HG03097 (cell line): ENCODE measurements at regions not wholly inside any gene's neighbourhood (a gene's known extent, or its start where the extent isn't known, plus 50 kb on each side); places are given as distances from the start of the nearest gene placed in this dataset.

Experiments
- ATAC-seq: cut with Tn5 transposase; IDR thresholded peaks from one replicate; pipeline ENCODE4 v1.9.1; 2021; ENCODE audit not compliant: unreplicated experiment, low FRiP score

- ATAC-seq, result no peak
These were observed 334.0 kb upstream of the CHD6 start for GRCh38 chr20:41952166-41952565.

GRCh38 chr20:41951615-41952014 is 333.4 kb upstream of the CHD6 start:
- ATAC-seq, result no peak

- no peak for ATAC-seq
These were observed 321.5 kb upstream of the CHD6 start for GRCh38 chr20:41939659-41940058.

DNA sequence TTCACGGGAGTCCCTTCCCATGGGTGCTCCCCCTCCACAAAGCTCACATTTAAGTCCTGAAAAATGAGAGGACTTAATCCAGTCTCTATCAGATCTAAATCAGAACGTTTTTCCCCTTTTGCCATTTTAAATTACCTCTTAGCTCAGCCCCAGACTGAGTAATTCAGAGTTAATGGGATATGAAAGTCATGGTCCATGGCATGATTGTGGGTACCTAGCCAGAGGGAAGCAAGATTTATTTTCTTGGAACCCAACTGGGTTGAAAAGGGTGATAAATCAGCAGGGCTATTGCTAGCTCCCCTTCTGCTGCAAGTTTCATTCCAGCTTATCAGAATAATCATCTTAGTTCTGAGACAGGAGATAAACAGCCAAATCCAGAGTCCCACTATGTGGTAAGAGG is 320.2 kb upstream of the CHD6 start:
- no peak for ATAC-seq

GRCh38 chr20:41935259-41935791 is 317.1 kb upstream of the CHD6 start:
- ATAC-seq, result no peak

- ATAC-seq, result no peak
These were observed 314.3 kb upstream of the CHD6 start for GRCh38 chr20:41932431-41932830.

- ATAC-seq, result no peak
These were observed 309.5 kb upstream of the CHD6 start for GRCh38 chr20:41927655-41928054.

GRCh38 chr20:41927189-41927588 is 309.0 kb upstream of the CHD6 start:
- ATAC-seq, result no peak

DNA sequence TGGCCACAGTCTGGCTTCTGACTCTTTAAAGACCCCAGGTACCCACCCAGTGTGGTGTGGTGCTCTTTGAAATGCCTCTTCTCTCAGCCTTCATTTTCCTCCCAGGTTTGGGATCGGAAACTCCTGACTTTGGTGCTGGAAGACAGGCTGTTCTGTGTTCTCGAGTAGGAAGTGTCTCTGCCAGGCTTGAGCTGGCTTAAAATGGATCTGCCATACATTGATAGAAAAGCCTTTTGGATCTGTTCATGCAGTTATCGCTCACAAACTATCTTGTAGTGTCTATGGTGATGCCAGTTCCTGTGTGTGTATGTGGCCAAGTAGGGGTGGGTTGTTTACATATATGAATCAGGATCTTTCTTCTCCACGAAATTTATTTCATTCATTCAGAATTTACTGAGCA is 307.3 kb upstream of the CHD6 start:
- ATAC-seq, result no peak

DNA sequence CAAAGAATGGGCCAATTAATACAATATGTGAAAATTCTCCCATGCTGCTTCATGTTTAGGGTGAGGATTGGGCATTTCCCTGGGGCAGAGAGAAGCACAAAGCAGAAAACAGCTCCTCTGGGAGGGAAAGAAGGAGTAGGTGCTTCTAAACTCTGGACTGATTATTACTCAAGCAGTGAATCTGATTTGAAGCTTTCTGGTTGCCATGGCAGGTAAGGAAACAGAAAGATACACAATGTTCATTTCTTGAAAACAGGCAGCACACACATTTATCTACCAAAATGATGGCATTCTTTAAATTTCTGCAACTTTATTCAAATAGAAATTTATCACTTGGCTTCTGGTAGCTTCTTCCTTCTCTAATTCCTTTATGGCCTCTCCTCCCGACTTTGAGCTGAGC is 305.4 kb upstream of the CHD6 start:
- no peak for ATAC-seq

GRCh38 chr20:41913146-41913545 is 295.0 kb upstream of the CHD6 start:
- ATAC-seq, result no peak

DNA sequence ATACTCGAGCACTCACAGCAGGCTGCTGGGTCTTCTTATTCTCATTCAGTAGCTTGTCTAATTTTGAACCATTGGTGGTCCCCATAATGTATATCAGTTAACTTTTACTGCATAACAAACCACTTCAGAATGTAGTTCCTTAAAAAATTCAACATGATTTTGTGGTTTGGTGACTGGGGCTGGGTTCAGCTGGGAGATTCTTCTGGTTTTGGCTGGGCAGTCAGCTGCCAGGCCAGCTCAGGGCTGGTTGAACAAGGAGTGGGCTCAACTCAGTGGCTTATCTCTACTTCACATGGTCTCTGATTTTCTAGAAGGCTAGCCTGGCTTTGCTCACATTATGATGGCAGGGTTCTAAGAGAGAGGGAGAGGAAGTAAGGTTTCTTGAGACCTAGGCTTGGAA is 292.4 kb upstream of the CHD6 start:
- no peak for ATAC-seq

DNA sequence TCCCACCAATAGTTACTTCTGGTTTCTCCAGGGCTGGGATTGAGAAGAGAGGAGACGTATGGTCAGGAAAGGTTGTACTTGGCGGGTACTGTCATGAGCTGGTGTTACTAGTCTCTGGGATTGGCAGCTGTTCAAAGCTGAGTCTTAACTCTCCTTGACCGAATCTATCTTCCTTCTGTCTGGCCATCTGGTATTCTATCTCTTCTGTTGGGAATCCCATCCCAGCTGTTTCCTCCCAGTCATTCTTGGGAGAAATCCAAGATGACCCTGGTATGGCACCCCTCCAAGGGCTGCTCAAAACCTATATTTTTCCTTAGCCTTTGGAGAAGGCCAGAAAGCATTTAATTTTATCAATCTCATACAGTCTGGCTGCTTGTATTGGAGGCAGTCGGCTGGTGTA is 287.0 kb upstream of the CHD6 start:
- ATAC-seq, result no peak

- no peak for ATAC-seq
These were observed 285.4 kb upstream of the CHD6 start for GRCh38 chr20:41903586-41903985.

- ATAC-seq, result no peak
These were observed 284.2 kb upstream of the CHD6 start for GRCh38 chr20:41902346-41902745.

DNA sequence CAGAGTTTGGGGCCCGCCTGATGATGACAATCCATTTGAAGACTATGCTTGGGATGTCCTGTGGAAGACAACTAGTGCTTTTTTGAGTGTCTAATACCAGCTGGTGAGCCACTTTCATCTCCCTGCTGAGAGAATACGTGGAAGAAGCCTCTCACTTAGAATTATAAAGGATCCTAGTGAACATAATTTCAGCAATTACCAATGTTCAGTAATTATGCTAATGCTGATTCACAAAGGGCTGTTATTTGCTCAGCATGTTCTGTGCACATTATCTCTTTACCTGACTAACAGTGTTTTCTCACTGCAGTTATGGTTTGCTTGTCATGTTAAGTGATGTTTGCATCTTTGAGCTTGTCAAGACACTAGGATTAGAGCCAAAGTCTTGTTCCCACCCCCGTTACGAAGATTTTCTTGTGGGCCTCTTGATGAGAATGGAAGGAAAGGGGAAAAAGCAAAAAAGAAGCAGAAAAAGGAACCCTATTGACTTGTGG is 282.1 kb upstream of the CHD6 start:
- no peak for ATAC-seq

- no peak for ATAC-seq
These were observed 279.5 kb upstream of the CHD6 start for GRCh38 chr20:41897708-41898107.

DNA sequence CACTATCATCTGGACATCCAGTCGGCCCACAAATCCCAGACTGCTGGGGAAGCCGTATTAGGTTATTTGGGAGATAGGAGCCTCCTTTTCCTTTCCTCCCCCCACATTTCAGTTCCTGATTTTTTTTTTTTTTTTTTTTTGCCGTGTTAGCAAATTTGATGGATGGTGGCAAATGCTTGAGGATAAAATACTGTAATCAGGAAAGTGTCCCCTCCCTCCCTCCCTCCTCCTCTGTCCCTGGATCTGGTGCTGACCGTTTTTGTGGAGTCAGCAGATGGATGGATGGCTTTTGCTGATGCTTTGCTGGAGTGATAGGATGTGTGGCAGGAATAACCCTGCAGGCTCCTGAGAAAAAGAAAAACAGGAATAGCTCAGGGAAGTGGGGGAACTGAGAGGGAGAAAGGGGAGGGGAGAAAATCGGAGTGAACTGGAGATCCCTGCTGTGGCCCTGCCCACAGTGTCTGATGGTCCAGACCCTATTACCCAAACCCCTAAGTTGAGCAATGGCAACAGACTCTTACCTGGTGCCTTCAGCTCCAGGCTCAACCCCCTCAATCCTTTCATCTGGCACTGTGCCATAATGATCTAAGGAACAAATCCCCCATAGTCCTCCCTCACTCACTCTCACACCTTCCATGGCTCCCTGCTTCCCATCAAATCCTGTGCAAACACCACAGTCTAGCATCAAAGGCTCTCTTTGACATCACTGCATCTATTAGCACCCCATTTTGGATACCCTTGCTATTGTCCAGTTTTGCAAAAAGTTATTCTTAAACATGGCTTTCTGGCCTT is 277.3 kb upstream of the CHD6 start:
- ATAC-seq, result no peak

- no peak for ATAC-seq
These were observed 276.2 kb upstream of the CHD6 start for GRCh38 chr20:41894255-41894963.

DNA sequence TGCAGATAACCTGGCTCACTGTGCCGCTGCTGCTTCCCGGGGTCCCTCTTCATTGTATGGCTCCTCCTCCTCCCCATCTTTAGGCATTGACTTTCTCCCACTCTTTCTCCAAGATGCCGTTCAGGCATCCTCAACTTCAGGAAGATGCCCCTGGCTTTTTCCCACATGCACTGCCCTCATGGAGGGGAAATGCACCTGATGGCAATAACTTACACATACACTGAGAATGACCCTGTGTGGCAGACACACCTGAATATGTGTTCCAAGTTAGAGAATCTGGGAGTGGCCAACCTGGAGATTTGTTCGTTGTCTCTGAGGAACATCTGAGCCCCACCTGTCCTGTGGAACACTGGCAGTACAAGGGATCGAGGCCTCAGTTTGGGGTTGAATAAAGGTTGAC is 273.9 kb upstream of the CHD6 start:
- ATAC-seq, result no peak

DNA sequence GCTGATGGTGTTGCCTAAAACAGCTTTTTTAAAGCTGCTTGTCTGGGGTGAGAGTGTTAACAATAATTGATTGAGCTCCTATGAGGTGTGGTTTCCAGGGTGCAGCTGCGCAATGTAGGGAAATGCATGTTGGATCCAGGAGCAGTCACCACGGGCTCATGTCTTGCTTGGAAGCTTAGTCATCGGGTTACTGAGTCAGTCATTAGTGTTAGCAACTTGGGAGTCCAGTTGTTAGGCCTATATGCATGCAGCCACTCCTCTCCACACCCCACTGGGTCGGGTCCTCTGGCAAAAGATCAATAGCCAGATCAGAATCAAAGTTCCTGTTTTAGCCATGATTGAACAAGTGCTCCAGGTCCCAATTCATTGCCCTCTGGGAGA is 271.7 kb upstream of the CHD6 start:
- no peak for ATAC-seq
